Activated CD8-positive, alpha-beta memory T cell treated with anti-CD3 and anti-CD28 coated beads for 48 hours (primary cell): ENCODE measurements at regions not wholly inside any gene's neighbourhood (a gene's known extent, or its start where the extent isn't known, plus 50 kb on each side); places are given as distances from the start of the nearest gene placed in this dataset.

Experiments used
- DNase-seq, 3 experiments: peaks; one replicate each; pipeline ENCODE4 v3.0.0-alpha.2; 2020; ENCODE audit warnings: low read depth in 2 of 3, low spot score in 2 of 3

DNA sequence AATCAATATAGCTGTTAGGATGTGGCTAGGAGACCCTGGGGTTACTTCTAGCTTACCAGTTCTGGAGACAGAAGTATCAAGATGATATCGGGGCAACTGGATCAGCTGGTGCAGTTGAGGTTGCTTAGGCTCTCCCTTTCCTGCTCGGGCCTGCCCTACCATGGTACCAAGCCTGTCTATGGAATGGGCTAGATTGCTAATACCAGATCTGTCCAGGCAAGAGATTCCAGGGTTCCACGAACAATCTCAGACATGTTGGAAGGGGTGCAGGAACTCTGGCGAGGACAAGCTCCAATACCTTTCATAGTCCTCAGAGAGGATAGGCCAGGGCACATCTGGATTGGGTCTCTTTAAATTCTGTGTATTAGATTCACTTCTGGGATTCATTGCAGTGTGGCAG lies 53.8 kb downstream of the ADM start:
- no peak for DNase-seq

DNA sequence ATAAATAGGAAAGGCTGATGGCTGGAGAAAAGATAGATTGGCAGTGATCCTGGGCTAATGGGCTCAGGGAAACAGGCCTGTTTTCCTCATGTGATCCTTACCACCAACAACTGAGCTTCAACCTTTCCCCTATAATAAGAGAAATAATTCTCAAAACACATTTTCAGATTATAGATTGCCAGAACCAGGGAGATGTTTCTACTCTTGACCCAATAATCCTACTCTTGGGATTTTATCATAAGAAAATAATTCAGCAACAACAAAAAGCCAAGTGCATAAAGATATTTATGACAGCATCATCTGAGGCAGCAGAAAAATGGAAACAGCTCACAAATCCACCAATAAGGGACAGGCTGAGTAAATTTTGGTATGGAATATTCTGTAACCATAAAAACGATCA lies 54.3 kb downstream of the ADM start:
- no peak for DNase-seq

- no peak for DNase-seq
These were observed 56.0 kb downstream of the ADM start for GRCh38 chr11:10360835-10361234.

GRCh38 chr11:10365045-10365444 lies 60.2 kb downstream of the ADM start:
- no peak for DNase-seq

DNA sequence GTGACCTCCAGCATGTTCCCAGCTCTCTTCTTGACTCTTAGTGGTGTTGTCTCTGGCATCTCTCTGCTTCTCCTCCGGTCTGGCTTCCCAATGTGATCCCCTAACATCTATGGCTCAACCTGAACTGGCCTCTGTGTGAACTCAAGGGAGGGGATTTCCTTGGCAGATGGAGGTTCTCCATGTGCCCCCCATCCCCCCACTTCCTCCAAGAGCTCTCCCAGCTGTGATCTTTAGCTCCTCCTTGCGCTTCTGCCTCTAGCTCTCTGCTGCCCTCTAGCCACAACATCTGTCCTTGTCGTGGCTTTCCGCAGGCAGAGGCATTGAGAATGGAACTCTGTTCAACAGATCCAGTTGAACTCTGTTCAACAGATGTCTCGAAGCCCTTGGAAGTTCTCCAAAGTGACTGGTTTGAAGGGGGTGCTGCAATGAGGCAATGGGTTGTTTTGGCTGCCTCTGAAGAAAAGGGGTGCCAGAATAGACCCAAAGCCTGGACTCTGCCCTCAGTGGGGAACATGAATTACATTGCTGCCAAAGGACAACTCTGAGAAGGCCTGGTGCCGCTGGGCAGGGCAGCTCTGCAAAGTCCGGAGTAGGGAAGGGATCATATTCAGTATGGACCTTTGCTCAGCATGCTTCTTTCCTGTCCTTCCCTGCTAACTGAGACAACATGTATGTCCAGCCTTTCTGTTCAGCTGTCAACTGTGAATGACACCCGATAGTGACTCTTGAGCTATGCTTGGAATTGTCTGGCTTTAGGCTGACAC lies 61.9 kb downstream of the ADM start:
- peak; percentile 22 to 37 (median 25) for DNase-seq

DNA sequence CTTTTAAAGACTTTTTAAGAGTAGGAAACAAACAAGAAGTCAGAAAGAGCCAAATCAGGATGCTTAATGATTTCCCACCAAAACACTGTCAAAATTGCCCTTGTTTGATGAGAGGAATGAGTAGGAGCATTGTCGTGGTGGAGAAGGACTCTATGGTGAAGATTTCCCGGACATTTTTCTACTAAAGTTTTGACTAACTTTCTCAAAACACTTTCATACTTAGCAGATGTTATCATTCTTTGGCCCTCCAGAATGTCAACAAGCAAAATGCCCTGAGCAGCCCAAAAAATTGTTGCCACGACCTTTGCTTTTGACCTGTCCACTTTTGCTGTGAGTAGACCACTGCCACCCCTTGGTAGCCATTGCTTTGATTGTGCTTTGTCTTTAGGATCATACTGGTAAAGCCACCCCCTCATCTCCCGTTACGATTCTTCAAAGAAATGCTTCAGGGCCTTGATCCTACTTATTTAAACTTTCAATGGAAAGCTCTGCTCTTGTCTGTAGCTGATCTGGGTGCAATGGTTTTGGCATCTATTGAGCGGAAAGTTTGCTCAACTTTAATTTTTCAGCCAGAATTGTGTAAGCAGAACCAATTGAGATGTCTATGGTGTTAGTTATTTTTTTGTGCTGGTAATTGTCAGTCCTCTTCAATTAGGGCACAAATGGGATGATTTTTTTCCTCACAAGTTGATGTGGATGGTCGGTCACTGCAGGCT lies 67.2 kb downstream of the ADM start:
- DNase-seq: no peak

DNA sequence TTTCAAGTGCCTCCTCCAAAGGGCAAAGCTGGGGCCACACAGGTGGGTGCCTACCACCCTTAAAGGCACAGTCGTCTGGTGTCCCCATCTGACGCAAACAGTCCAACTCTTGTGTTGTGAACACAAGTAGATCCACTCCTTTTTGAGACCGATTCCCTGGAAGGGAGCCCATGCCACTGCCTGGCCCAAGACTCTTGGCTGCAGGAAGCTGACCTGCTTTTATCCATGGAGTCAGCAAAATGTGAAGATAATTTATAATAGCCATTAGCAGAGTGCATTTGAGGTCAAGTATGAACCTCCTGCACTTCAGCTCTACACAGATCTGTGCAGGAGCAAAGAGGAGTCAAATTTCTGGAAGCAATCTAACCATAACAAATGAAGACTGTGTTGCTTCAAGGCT lies 68.5 kb downstream of the ADM start:
- DNase-seq: no peak

GRCh38 chr11:10373929-10374328 lies 69.1 kb downstream of the ADM start:
- no peak for DNase-seq

DNA sequence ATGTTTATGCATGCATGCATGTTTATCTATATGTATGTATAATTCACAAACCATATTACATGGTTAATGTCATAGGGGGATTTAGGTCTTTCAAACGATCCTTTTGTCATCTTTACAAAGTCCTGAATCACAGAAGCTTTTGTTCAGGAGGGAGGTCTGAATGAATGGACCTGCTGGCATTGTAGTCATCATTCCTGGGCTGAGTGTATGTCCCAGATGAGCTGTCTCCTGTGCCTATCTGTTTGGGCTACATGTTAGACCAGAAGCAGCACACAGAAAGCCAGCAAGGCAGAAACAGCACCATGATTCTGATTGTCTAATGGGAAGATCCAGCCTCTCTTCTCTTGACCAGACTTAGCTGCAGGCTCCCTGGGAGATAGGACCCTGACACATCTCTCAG lies 69.5 kb downstream of the ADM start:
- DNase-seq: no peak

- no peak for DNase-seq
These were observed 70.6 kb downstream of the ADM start for GRCh38 chr11:10375280-10375971.

- no peak for DNase-seq
These were observed 71.2 kb downstream of the ADM start for GRCh38 chr11:10376061-10376460.

GRCh38 chr11:10377183-10377582 lies 72.3 kb downstream of the ADM start:
- no peak for DNase-seq

DNA sequence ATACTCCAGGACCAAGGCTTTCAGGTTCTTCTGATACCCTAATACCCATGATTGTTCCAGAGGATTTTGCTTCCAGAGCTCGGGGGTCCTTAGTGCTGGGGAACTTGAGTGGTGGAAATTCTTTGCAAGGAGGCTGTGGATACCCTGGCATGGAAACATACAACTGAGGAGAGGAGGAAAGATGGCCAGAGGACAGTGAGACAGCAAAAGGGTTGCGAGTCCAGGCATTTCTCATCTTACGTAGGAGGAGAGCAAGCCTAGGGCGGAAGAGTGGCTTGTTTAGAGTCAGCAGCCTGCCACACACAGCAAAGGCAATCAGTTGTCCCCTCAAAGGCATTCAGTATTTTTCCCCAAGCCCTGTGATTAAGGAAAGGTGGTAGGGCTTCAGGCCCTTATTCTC lies 73.5 kb downstream of the ADM start:
- DNase-seq: no peak

- no peak for DNase-seq
These were observed 74.1 kb downstream of the ADM start for GRCh38 chr11:10379022-10379421.

- DNase-seq: no peak
These were observed 74.6 kb downstream of the ADM start for GRCh38 chr11:10379426-10379825.

DNA sequence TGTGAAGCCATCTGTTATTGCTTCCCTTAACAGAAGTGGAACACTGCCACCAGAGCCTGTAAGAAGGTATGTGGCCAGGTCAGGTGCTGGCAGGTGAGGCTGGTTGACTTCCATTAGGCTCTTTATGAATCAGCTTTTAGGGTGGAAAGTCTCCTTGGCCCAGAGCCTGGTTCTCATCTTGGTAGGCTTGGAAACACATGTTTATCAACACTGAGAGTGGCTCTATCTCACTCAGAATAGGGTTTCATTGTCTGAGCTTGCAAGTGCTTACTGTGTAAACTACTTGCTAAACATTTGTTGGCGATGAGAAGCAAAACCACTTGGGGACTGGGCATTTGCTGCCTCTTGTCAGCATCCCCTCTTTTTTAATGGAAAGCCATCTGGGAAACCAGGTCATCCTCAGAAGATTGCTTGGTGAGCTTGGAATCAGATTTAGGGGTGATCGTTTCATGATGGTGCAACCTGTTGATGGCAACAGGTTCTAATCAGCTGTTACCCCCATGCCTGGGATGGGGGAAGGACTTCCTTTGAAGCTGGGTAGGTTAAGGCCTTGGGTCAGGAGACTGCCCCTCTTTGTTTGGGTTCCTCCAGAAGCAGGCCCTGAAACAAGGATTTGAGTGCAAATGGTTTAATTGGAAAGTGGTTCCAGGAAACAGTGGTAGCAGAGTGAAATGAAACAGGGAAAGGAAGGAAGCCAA lies 75.0 kb upstream of the AMPD3 start:
- DNase-seq: no peak

- no peak for DNase-seq
These were observed 74.1 kb upstream of the AMPD3 start for GRCh38 chr11:10380921-10381320.

GRCh38 chr11:10381736-10382135 lies 73.3 kb upstream of the AMPD3 start:
- DNase-seq: no peak

DNA sequence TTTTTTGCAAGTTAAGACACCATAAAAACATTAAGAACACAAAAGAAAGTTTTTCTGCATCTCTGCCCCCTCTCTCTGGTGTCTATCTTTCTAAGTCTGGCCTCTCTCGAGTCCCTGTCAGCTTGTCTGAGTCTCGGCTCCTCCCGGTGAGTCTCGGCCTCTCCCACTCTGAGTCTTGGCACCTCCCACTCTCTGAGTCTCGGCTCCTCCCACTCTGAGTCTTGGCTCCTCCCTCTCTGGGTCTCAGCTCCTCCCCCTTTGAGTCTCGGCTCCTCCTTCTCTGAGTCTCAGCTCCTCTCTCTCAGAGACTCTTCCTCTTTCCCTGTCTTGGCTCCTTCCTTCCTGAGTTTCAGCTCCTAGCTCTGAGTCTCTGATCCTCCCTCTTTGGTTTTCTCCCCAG lies 72.5 kb upstream of the AMPD3 start:
- DNase-seq: no peak

GRCh38 chr11:10385696-10386095 lies 69.4 kb upstream of the AMPD3 start:
- no peak for DNase-seq

GRCh38 chr11:10386361-10386760 lies 68.7 kb upstream of the AMPD3 start:
- DNase-seq: no peak

- DNase-seq: no peak
These were observed 68.2 kb upstream of the AMPD3 start for GRCh38 chr11:10386861-10387205.
